ENCODE measurements at regions not wholly inside any gene's neighbourhood (a gene's known extent, or its start where the extent isn't known, plus 50 kb on each side); places are given as distances from the start of the nearest gene placed in this dataset.
"Not testable (repeated sequence)": the region's sequence is repeated elsewhere in the genome, so short reads cannot be mapped to it uniquely, and the experiment has no call there.

- TF ChIP-seq CTCF (IDR thresholded peaks at IDR 0.05; ENCODE audit: borderline replicate concordance, extremely low read depth, low read length, poor library complexity, severe bottlenecking) (no peak), EZH2 (IDR thresholded peaks at IDR 0.05; ENCODE audit: borderline replicate concordance, low read depth, low read length, severe bottlenecking) (no peak)
- no peak overlapping the region for H2AFZ ChIP-seq (ENCODE audit: low read depth, low read length)
- no peaks in the 10 kb centered on the region for H3K27me3 ChIP-seq (ENCODE audit: insufficient read depth, low read length, poor library complexity)
- no peaks in the 10 kb centered on the region for H3K4me1 ChIP-seq (ENCODE audit: insufficient read depth, low read length)
- H3K79me2 ChIP-seq (ENCODE audit: insufficient read depth, low read length): no peaks in the 10 kb centered on the region
- no peak for ATAC-seq (ENCODE audit: insufficient read depth, low read depth)
- no peak for DNase-seq
- H3K27ac ChIP-seq (ENCODE audit: low read length): no peak overlapping the region
- H3K9me3 ChIP-seq (ENCODE audit: insufficient read depth, low read length, severe bottlenecking): no peaks in the 10 kb centered on the region
- H4K20me1 ChIP-seq (ENCODE audit: insufficient read depth, low read length): no peaks in the 10 kb centered on the region
- H3K4me2 ChIP-seq (ENCODE audit: insufficient read depth, low read length): no peak overlapping the region
- no peak overlapping the region for H3K9ac ChIP-seq (ENCODE audit: low read depth, low read length)
- H3K4me3 ChIP-seq (ENCODE audit: low read depth in 1 of 2, low read length in 2 of 2): no peak overlapping the region
- no peaks in the 10 kb centered on the region for H3K36me3 ChIP-seq (ENCODE audit: insufficient read depth, low read length)
Measured at GRCh38 chr4:179165000-179165738, 1722.9 kb upstream of the AGA start.

DNA sequence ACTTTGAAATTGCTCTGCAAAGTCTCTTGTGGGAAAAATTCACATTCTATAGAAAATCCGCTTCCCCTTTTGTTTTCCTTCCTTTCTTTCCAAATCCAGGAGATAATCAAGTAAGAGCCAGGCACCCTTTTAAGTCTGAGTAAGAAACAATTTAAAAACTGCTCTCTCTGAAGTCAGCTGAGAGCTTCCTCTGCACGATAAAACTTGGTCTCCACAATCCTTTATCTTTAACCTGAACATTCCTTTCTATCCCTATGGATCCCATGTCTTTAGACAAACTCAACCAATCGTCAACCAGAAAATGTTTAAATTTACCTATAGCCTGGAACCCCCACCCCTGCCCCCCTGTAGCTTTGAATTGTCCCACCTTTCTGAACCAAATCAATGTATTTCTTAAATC is 1723.6 kb upstream of the AGA start:
- Histone ChIP-seq H3K4me2 (ENCODE audit: insufficient read depth, low read length) (no peak overlapping the region), H3K36me3 (ENCODE audit: insufficient read depth, low read length) (no peaks in the 10 kb centered on the region), H3K4me1 (ENCODE audit: insufficient read depth, low read length) (no peaks in the 10 kb centered on the region), H3K27ac (ENCODE audit: low read length) (no peak overlapping the region), H3K9me3 (ENCODE audit: insufficient read depth, low read length, severe bottlenecking) (no peaks in the 10 kb centered on the region), H3K4me3 (ENCODE audit: low read depth in 1 of 2, low read length in 2 of 2) (no peak overlapping the region), H3K9ac (ENCODE audit: low read depth, low read length) (no peak overlapping the region), H3K27me3 (ENCODE audit: insufficient read depth, low read length, poor library complexity) (no peaks in the 10 kb centered on the region), H3K79me2 (ENCODE audit: insufficient read depth, low read length) (no peaks in the 10 kb centered on the region), H4K20me1 (ENCODE audit: insufficient read depth, low read length) (no peaks in the 10 kb centered on the region), H2AFZ (ENCODE audit: low read depth, low read length) (no peak overlapping the region)
- DNase-seq: no peak
- no peak for TF ChIP-seq EZH2 (IDR thresholded peaks at IDR 0.05; ENCODE audit: borderline replicate concordance, low read depth, low read length, severe bottlenecking)
- TF ChIP-seq CTCF (IDR thresholded peaks at IDR 0.05; ENCODE audit: borderline replicate concordance, extremely low read depth, low read length, poor library complexity, severe bottlenecking): no peak
- no peak for ATAC-seq (ENCODE audit: insufficient read depth, low read depth)

GRCh38 chr4:179170308-179170707 is 1728.1 kb upstream of the AGA start:
- not testable (repeated sequence) for H3K9me3 ChIP-seq (ENCODE audit: insufficient read depth, low read length, severe bottlenecking); H3K4me1 ChIP-seq (ENCODE audit: insufficient read depth, low read length); H3K27me3 ChIP-seq (ENCODE audit: insufficient read depth, low read length, poor library complexity); H2AFZ ChIP-seq (ENCODE audit: low read depth, low read length); H4K20me1 ChIP-seq (ENCODE audit: insufficient read depth, low read length); H3K4me3 ChIP-seq (ENCODE audit: low read depth in 1 of 2, low read length in 2 of 2); ATAC-seq (ENCODE audit: insufficient read depth, low read depth); H3K27ac ChIP-seq (ENCODE audit: low read length); H3K79me2 ChIP-seq (ENCODE audit: insufficient read depth, low read length); H3K9ac ChIP-seq (ENCODE audit: low read depth, low read length); H3K36me3 ChIP-seq (ENCODE audit: insufficient read depth, low read length); DNase-seq; H3K4me2 ChIP-seq (ENCODE audit: insufficient read depth, low read length)

DNA sequence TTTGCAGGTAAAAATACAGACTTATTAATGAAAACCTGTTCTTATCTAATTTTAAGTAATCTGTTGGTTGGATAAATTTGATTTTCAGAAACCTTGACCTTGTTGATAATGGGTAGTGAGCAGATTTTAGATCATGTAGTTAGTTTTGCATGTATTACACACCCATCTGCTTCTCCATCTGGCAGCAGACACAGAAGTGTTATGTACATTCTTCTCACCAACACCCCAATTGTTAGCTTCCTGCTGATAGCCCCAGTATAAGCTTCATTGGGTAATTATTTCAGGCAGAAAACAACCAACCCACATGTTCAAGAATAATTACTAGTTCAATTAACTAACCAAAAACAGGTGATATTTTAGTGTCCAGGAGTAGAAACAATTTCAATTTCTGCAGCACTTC is 1740.5 kb upstream of the AGA start:
- H3K27me3 ChIP-seq (ENCODE audit: insufficient read depth, low read length, poor library complexity): no peaks in the 10 kb centered on the region
- no peaks in the 10 kb centered on the region for H4K20me1 ChIP-seq (ENCODE audit: insufficient read depth, low read length)
- no peaks in the 10 kb centered on the region for H3K36me3 ChIP-seq (ENCODE audit: insufficient read depth, low read length)
- H3K4me1 ChIP-seq (ENCODE audit: insufficient read depth, low read length): no peaks in the 10 kb centered on the region
- H3K4me3 ChIP-seq (ENCODE audit: low read depth in 1 of 2, low read length in 2 of 2): no peak overlapping the region
- TF ChIP-seq EZH2 (IDR thresholded peaks at IDR 0.05; ENCODE audit: borderline replicate concordance, low read depth, low read length, severe bottlenecking) (no peak), CTCF (IDR thresholded peaks at IDR 0.05; ENCODE audit: borderline replicate concordance, extremely low read depth, low read length, poor library complexity, severe bottlenecking) (no peak)
- H3K27ac ChIP-seq (ENCODE audit: low read length): no peak overlapping the region
- no peaks in the 10 kb centered on the region for H3K9me3 ChIP-seq (ENCODE audit: insufficient read depth, low read length, severe bottlenecking)
- no peak overlapping the region for H3K9ac ChIP-seq (ENCODE audit: low read depth, low read length)
- no peak for DNase-seq
- no peak overlapping the region for H3K4me2 ChIP-seq (ENCODE audit: insufficient read depth, low read length)
- no peaks in the 10 kb centered on the region for H3K79me2 ChIP-seq (ENCODE audit: insufficient read depth, low read length)
- no peak for ATAC-seq (ENCODE audit: insufficient read depth, low read depth)
- H2AFZ ChIP-seq (ENCODE audit: low read depth, low read length): no peak overlapping the region
